HFF-Myc (cell line): ENCODE measurements at regions not wholly inside any gene's neighbourhood (a gene's known extent, or its start where the extent isn't known, plus 50 kb on each side); places are given as distances from the start of the nearest gene placed in this dataset.

Source experiments
- DNase-seq: peaks from one replicate; pipeline ENCODE4 v3.0.0-alpha.2; 2011; ENCODE audit warnings: low read depth; ENCODE audit errors: extremely low read depth
- H3K4me3 ChIP-seq: replicated peaks from 2 replicates; pipeline ENCODE4 v1.5.1; 2011; ENCODE audit warnings: low read depth, mild to moderate bottlenecking, control low read depth, low read length
- TF ChIP-seq, protein P1 (sequence below): IDR thresholded peaks from 2 replicates; pipeline ENCODE4 v1.5.1; 2012; ENCODE audit warnings: mild to moderate bottlenecking, low read depth, low read length, control low read depth; ENCODE audit errors: missing control alignments

DNA sequence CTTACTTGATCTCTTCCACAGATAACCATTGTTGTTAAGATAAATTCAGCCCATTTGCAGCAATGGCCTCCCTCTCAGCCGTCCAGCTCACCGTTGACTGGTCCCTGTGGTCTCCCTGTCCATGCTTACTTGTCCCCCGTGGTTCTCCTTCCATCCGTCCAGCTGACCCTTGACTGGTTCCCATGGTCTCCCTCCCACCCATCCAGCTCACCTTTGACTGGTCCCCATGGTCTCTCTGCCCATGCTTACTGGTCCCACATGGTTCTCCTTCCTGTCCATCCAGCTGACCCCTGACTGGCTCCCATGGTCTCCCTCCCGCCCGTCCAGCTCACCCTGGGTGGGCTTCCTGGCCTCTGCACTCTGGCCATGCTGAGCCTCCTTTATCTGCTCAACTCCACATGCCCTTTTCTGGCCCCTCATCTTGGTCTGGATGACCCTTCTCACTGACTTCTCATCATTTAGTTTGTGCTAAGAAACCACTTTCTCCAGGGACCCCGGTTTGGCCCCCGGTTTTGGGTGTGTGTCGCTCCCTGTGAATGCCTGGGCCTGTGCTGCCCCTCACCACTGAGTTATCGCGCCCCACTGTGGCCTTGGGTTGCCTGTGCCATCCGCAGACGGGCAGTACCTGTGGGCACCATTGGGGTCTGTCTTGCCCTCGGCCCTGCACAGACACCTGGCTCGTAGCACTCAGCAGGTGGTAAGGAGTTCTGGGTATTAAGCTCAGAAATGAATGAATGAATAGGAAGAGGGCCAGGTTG is 146.4 kb downstream of the ERMARD start:
- H3K4me3 ChIP-seq, result no peak overlapping the region
- DNase-seq, result no peak
- TF ChIP-seq, protein P1, sequence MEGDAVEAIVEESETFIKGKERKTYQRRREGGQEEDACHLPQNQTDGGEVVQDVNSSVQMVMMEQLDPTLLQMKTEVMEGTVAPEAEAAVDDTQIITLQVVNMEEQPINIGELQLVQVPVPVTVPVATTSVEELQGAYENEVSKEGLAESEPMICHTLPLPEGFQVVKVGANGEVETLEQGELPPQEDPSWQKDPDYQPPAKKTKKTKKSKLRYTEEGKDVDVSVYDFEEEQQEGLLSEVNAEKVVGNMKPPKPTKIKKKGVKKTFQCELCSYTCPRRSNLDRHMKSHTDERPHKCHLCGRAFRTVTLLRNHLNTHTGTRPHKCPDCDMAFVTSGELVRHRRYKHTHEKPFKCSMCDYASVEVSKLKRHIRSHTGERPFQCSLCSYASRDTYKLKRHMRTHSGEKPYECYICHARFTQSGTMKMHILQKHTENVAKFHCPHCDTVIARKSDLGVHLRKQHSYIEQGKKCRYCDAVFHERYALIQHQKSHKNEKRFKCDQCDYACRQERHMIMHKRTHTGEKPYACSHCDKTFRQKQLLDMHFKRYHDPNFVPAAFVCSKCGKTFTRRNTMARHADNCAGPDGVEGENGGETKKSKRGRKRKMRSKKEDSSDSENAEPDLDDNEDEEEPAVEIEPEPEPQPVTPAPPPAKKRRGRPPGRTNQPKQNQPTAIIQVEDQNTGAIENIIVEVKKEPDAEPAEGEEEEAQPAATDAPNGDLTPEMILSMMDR, result no peak

DNA sequence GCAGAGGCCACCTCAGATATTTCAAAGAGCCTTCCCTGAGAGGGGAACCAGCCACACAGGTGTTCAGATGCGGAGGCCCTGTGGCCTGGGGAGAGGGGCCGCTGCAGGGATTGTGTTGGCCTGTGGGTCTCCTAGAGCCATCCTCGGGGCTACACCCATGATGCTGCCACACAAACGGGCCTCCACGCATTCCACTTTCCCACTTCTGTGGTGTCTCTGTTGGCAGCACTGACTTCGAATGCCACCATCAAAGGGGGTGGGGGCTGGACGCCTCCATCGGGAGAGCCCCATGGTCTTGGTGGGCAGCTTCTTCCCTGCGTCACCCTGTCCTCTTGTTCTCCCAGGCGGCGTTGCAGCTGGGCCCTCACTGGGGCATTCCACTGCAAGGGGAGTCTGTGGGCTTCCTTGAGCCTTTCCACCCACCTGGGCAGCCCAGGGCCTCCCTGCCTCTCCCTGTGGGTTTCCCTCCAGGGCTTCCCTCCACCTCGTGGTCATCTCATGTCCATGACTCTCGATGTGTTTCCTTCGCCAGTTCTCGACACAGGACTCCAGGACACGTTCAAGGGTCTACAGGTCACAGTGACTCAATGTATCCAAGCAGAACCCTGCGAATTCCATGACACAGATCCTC is 145.5 kb downstream of the ERMARD start:
- no peak for DNase-seq
- TF ChIP-seq, protein P1, result no peak
- no peak overlapping the region for H3K4me3 ChIP-seq

DNA sequence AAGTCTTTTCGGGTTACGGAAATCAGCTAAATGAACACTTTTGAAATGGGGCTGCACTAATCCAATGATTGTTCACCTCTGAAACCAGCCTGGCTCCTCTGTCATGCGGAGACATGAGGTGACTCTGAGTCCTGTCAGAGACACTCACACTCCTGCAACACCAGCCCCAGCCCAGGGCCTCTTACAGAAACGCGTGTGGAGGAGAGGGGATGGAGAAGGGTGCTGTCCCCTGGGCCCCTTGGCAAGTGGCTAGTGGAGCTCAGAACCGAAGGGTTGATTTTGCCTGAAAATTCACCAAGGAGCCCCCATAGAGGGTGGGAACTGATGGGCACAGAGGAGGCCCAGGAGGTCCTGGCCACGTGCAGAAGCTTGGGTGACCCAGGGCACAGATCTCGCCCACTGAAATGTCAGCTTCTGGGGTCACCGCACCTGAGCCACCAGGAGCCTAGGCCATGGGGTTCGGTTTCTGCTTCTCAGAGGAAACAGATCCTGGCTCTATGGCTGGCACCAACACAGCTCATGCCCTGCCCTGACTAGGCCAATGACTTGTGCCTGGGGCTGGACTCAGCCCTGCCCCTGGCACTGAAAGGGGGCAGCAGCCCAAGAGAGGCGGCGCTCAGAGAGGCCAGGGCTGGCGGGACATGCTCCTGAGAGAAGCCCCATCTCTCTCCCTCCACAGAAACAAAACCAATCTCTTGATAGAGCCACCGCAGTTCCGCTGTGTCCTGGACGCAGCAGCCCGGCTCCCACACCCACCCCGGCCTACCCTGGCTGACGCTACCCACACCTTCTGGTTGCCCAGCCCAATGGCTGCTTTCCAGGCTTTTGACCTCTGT is 144.7 kb downstream of the ERMARD start:
- H3K4me3 ChIP-seq, result no peak overlapping the region

DNA sequence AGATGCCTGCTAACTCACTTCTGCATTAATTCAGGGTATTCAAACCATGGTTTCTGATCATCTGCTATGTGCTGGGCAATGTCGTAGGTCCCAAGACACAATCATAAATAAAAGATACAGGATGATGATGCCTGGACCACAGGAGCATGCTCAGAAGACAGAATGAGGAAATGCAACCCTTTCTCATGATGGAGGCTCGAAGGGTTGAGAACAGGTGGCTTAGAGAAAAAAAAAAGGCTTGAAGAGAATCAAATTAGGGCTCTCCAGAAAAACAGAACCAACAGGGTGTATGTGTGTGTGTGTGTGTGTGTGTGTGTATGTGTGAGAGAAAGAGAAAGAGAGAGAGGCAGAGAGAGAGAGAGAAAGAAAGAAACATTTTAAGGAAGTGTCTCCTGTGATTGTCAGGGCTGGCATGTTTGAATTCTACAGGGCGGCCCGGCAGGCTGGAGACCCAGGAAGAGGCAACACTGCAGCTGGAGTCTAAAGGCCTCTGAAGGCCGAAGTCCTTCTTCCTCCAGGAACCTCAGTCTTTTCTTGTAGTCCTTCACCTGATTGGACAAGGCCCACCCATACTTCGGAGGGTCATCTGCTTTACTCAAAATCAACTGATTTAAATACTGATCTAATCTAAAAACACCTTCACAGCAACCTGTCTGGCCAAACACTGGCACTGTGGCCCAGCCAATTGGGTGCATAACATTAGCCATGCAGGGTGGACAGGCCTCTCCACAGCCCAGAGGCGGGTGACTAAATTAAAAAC is 143.8 kb downstream of the ERMARD start:
- TF ChIP-seq, protein P1, result no peak
- no peak overlapping the region for H3K4me3 ChIP-seq
- no peak for DNase-seq

More for the DNA sequence above, 144.7 kb downstream of the ERMARD start:
- TF ChIP-seq, protein P1, result no peak
- DNase-seq, result no peak

DNA sequence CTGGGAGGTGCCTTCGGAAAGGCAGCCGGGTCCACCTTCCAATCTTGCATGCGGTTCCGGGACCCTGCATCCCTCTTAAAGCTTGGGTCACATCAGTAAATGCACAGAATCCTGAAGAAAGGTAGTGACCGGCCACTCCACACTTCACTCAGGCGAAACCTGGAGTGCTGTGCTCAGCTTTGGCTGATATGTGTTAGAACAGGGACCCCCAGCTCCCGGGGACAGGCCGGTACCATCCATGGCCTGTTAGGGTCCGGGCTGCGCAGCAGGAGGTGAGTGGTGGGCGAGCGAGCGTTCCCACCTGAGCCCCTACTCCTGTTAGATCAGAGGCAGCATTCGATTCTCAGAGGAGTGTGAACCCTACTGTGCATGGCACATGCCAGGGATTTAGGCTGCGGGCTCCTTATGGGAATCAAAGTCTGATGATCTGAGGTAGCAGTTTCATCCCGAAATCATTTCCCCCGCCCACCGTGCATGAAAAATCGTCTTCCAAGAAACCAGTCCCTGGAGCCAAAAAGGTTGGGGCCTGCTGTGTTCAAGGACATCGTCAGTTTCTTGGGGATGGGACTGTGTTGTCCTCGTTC is 143.0 kb downstream of the ERMARD start:
- TF ChIP-seq, protein P1, result no peak
- H3K4me3 ChIP-seq, result no peak overlapping the region
- DNase-seq, result no peak

DNA sequence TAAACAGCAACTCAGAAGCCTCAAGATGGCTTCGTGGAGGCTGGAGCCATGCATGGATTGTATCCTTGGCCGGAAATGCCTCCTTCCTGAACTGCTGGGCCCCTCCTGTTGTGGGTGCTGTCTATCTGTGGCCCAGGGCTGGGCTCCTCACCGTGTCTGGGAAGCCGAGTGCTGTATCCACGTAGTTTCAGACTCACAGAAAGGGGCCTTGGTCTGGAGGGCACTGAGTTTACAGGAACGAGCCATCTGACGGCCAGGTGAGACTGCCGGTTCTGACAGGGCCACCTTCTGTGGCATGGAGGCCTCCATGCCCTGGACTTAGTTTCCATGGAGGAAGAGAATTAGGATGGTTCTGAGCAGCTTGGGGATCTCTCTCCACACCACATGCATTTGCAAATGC is 142.2 kb downstream of the ERMARD start:
- TF ChIP-seq, protein P1, result no peak
- no peak for DNase-seq
- no peak overlapping the region for H3K4me3 ChIP-seq
